ENCODE measurements at regions not wholly inside any gene's neighbourhood (a gene's known extent, or its start where the extent isn't known, plus 50 kb on each side); places are given as distances from the start of the nearest gene placed in this dataset.

- no peak for DNase-seq (ENCODE audit: low spot score)
These were observed 348.8 kb upstream of the SPTLC3 start for GRCh38 chr20:12659942-12660341.

DNA sequence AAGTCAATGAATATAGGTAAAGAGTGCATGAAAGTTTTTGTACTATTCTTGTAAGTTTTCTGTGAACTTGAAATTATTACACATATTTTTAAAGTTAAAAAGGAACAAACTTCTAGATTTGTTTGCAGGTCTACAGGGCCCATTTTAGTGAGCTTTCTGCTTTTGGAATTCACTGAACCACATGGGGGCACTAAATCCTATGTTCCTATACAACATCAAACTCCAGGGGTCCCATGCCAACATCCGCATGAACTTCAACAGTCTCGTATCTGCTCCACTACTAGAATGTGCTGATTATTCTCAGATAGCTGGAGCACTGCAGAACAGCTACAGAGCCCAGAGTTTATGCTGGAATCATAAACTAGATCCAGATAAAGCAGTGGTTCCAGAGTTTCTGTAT, 347.9 kb upstream of the SPTLC3 start:
- DNase-seq (ENCODE audit: low spot score): no peak

DNA sequence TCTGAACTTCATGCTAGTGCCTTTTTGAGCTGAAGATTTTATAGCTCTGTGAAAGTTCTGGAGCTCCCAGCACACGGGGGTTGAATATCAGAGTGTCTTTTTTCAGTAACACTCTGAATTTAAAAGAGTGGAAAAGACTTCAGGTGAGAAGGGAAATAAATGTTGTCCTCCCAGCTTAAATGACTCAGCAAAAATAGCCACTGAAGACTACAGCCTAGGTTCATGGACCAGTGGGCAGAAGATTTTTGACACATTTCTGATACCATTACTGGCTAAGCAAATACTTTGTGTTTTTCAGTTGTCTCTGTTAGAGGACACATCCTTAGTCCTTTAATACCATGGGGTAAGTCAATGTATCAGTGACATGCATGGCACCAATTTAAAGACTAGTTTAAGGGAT, 338.5 kb upstream of the SPTLC3 start:
- no peak for DNase-seq (ENCODE audit: low spot score)

- no peak for DNase-seq (ENCODE audit: low spot score)
These were observed 335.4 kb upstream of the SPTLC3 start for GRCh38 chr20:12673352-12673751.

- no peak for DNase-seq (ENCODE audit: low spot score)
These were observed 330.8 kb upstream of the SPTLC3 start for GRCh38 chr20:12677925-12678324.

DNA sequence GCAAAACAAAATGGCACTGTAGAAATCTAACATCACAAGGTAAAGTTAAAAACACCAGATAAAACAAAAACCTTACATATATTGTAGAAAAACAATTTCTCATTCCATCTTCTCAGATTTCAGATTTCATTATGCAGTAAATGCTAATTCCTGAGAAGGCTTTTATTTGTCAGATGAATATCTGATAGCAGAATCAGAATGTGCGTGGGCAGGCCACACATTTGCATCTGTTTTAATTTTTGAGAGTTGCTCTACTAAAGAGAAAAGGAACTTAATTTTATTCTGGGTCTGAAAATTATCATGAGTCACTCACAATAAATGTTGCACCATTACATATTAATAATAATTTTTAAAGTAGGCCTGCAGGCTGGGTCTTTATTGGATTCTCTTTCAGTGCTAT, 329.3 kb upstream of the SPTLC3 start:
- DNase-seq (ENCODE audit: low spot score): no peak

DNA sequence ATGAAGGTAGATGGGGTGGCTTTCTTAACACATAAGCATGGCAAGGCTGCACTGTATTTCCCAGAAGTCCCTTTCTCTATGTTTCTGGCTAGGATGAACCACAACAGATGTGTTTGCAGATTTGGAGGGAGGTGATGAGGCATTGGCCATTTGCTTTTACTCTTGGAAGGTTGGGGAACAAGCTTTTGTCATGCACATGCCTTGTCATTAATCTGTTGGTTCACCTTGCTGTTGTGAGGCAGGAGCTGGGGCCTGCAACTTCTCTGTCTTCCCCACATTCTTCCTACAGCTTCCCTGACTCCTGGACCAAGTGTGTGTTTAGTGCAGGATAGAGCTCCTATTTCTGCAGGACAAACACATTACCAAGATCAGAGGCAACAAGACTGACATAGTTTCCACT, 326.2 kb upstream of the SPTLC3 start:
- DNase-seq (ENCODE audit: low spot score): no peak

DNA sequence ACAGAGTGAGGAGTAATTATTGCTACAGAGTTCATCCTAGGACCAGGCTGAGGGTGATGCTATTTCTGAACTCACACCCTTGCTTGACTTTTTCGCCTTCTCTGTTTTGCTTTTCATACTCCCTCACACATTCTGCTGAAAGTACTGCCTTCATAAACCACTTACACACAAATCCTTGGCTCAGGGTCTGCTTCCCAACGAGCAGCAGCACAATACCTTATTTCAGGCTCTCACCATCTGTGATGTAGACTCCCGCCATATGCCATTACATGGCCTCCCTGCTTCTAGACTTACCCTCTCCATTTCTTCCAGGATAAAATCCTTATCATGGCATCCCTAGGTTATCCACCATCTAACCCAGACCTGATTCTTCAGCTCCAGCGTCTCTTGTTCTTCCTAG, 321.3 kb upstream of the SPTLC3 start:
- DNase-seq (ENCODE audit: low spot score): no peak

GRCh38 chr20:12695937-12696336, 312.8 kb upstream of the SPTLC3 start:
- no peak for DNase-seq (ENCODE audit: low spot score)

- DNase-seq (ENCODE audit: low spot score): no peak
These were observed 310.0 kb upstream of the SPTLC3 start for GRCh38 chr20:12698817-12699216.

DNA sequence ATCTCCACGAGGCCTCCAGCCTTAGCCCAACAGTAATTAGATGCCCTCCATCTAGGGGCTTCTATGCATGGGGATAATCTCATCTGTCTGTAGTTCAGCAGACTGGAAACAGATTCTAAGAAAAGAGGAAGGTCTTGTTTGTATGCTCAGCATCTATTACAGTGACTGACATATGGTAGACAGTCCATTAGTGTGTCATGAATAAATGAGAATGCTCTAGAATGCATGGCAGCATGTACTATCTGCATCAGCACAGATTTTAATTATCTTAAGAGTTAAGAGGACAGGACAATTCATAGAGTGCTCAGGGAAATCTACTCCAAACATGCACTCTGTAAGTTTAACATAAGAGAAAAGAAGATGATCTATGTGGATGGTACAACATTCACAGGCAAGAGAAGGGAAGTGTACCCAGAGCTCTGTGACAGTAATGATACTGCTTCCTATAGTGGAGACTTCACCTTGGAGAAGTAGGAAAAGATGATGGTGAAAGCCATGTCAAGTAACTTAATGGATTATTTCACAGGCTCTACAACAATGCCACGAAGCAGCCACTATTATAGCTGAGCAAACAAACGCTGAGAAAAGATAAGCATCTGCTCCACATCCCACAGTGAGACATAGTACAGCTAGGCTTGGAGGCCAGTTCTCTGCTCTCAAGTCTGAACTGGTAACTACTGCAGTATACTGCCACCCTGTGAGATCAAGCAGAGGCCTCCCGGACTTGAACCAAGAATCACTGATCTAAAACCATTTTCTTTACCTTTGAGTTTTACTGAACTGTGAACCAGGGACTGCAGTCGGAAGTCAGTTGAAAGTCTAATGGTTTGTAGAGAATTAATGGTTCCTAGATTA, 309.2 kb upstream of the SPTLC3 start:
- DNase-seq (ENCODE audit: low spot score): no peak

DNA sequence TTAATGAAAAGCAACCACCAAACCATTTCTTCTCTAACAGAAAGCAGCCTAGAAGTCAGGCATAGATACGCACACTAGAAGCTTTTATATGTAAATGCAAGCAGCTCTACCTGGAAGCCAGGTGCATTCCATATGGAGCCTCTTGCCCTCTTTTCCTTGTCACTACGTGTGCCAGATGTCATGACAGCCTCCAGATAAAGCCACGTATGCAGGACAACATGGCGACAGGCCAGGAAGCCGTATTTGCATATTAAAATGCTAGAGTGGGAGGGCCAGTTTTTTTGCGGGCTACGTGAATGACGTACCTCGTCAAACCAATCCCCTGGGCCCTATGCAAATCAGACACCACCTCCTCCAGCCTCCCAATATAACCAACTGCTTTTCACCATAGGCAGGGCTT, 308.1 kb upstream of the SPTLC3 start:
- DNase-seq (ENCODE audit: low spot score): no peak

GRCh38 chr20:12702312-12702711, 306.5 kb upstream of the SPTLC3 start:
- DNase-seq (ENCODE audit: low spot score): no peak

- DNase-seq (ENCODE audit: low spot score): no peak
These were observed 293.4 kb upstream of the SPTLC3 start for GRCh38 chr20:12715371-12715770.

- DNase-seq (ENCODE audit: low spot score): no peak
These were observed 292.6 kb upstream of the SPTLC3 start for GRCh38 chr20:12715991-12716680.

DNA sequence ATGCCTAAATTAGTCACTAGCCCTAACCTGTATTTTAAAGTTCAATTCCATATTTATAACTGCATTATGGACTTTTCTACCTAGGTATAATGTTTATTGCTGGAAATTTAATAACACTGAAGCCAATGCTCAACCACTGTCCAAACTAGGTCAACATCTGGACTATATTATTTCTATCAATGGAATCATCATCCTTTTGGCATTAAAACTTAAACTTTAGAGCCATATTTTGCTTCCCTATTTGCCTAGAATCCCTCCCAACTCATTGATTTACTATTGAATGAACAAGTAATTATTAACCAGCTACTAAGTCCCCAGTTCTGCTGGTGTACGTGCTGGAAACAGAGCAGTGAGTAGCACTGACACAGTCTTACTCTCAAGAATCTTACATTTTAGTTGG, 291.7 kb upstream of the SPTLC3 start:
- DNase-seq (ENCODE audit: low spot score): no peak

GRCh38 chr20:12718619-12719018, 290.2 kb upstream of the SPTLC3 start:
- DNase-seq (ENCODE audit: low spot score): no peak

DNA sequence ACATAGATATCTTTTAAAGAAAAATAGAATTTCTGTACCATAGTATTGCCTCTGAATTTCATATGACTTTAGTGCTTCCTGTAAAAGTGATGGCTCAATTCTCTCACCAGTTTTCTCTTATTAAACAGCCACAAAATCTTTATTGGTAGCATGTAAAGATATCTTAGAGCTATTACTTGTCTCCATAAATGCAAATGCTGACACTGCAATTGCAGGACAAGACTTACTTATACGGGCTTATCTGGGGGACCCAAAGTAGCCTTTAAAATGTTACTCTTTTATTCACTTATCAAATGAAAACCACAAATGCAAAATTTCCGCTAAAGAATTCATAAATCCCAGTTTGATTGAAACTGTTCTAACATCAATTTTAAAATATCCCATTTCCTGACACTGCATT, 287.1 kb upstream of the SPTLC3 start:
- no peak for DNase-seq (ENCODE audit: low spot score)

DNA sequence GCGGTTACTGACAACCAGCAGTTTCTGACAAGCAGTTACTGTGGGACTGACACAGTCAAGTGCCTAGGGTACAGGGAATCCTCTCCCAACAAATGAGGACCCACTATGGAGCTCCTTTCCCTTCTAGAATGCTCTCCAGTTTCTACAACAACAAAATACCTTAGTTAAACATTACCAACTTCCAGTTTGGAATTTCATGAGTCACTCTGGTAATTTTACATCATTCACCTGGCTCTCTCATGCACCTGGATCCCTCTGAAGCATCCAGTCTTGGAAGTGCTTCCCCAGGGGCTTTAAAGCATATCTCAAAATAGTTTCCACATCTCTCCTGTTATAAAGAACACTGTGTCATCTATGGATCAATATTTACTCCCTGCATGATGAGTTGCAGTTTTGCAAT, 286.7 kb upstream of the SPTLC3 start:
- DNase-seq (ENCODE audit: low spot score): peak; percentile 48

DNA sequence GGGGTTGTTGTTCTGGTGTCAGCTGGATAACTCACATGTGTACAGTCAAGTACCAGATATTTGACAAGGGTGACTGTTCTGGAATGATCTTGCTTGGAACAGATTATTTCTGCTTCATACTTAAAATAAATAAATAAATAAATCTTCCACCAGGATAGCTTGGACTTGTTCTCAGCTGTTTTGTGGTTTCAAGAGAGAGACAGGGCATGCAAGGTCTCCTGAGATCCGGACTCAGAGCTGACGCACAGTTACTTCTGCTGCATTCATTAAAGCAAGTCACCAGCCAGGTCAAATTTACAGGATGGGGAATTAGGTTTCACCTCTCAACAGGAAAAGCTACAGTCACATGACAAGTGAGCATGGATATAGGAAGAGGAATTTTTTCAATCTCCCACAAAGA, 285.0 kb upstream of the SPTLC3 start:
- DNase-seq (ENCODE audit: low spot score): no peak

DNA sequence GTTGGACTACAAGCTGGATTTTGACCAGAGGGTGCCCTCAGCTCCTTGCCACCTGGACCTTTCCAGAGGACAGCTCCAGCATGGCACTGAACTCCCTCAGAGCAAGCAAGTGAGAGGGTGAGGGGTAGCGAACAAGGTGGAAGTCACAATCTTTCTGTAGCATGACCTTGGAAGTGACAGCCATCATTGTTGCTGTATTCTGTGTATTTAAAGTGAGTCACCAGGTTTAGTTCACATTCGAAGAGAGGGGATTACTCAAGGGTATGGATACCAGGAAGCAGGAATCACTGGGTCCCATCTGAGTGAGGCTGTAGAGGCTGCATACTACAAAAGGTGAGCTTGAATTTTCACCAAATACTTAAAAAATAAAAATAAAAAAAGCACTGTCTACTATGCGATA, 280.0 kb upstream of the SPTLC3 start:
- no peak for DNase-seq (ENCODE audit: low spot score)

DNA sequence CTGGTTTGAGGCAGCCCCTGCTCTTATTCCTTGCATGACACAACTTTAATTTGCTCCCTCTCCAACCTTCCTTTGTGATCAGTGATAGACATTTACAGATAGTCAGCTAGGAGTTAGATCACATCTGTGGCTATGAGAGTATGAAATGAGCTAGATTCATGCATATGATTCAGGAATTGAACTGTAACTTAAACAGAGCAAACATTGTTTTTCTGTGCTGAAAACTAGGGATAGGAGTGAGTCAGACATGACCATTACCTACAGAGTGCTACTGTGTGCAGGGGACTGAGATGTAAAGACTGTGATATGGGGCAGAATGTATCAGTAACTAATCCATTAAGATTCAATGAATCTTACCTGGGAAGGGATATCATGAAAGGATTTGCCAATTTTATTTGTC, 279.4 kb upstream of the SPTLC3 start:
- DNase-seq (ENCODE audit: low spot score): no peak

- DNase-seq (ENCODE audit: low spot score): no peak
These were observed 275.0 kb upstream of the SPTLC3 start for GRCh38 chr20:12733811-12734210.

GRCh38 chr20:12737497-12737896, 271.3 kb upstream of the SPTLC3 start:
- no peak for DNase-seq (ENCODE audit: low spot score)

Measured in SW480 (cell line).